IMR-90 (cell line): ENCODE measurements at regions not wholly inside any gene's neighbourhood (a gene's known extent, or its start where the extent isn't known, plus 50 kb on each side); places are given as distances from the start of the nearest gene placed in this dataset.

Experiments used
- ATAC-seq: fragments of 200-7000 bp; cut with Tn5 transposase; 2 replicates; pipeline ENCODE4 v1.9.1; 2020; ENCODE audit warnings: low read depth, mild to moderate bottlenecking, moderate library complexity
- BruUV-seq: library from RNA; stranded (reverse); fragments of 400-500 nt; replicated peaks from 2 replicates; lab custom pipeline; 2021; lab: Mats Ljungman, UMichigan
- CTCF ChIA-PET: fragments of 300-600 bp; formaldehyde crosslinking; extraction: SDS; loops from one replicate; lab custom pipeline; 2021; ENCODE audit warnings: antibody characterized with exemption; lab: Yijun Ruan, JAX
- POLR2A ChIA-PET: fragments of 300-600 bp; sonication (Branson Sonifier 250); formaldehyde crosslinking; loops from one replicate; lab custom pipeline; 2022; ENCODE audit warnings: antibody characterized with exemption; ENCODE audit not compliant: unreplicated experiment; lab: Charles Lee
- DNase-seq: peaks from one replicate; pipeline ENCODE4 v3.0.0; 2013
- H2AFZ ChIP-seq: replicated peaks from 2 replicates; pipeline ENCODE3; 2013; ENCODE audit warnings: low read length, mild to moderate bottlenecking; ENCODE audit not compliant: poor library complexity
- H2AK5ac ChIP-seq: 2 replicates; pipeline ENCODE4 v1.6.1; 2013; ENCODE audit warnings: low read depth, low read length, inconsistent platforms
- H2AK9ac ChIP-seq: replicated peaks from 2 replicates; pipeline ENCODE3; 2013; ENCODE audit warnings: mild to moderate bottlenecking, low read depth, low read length, moderate library complexity; ENCODE audit not compliant: poor library complexity
- H2BK120ac ChIP-seq: 2 replicates; pipeline ENCODE4 v1.6.1; 2013; ENCODE audit warnings: low read depth, low read length, inconsistent platforms
- H2BK15ac ChIP-seq: 3 replicates; pipeline ENCODE4 v1.6.1; 2013; ENCODE audit warnings: low read depth, low read length, inconsistent platforms
- H2BK20ac ChIP-seq: 2 replicates; pipeline ENCODE4 v1.6.1; 2013; ENCODE audit warnings: low read depth, mild to moderate bottlenecking, inconsistent platforms, low read length, moderate library complexity
- H2BK5ac ChIP-seq: 2 replicates; pipeline ENCODE4 v1.6.1; 2013; ENCODE audit warnings: mild to moderate bottlenecking, low read depth, low read length, inconsistent platforms; ENCODE audit not compliant: poor library complexity, severe bottlenecking
- H3K14ac ChIP-seq: replicated peaks from 2 replicates; pipeline ENCODE4 v1.6.1; 2013; ENCODE audit warnings: low read depth, low read length, inconsistent platforms
- H3K18ac ChIP-seq: 2 replicates; pipeline ENCODE4 v1.6.1; 2013; ENCODE audit warnings: low read depth, low read length, control low read depth
- H3K23ac ChIP-seq: 2 replicates; pipeline ENCODE4 v1.6.1; 2013; ENCODE audit warnings: low read depth, low read length, inconsistent platforms
- H3K27ac ChIP-seq: 2 replicates; pipeline ENCODE4 v1.5.1; 2013; ENCODE audit warnings: mild to moderate bottlenecking, control low read depth, low read length; ENCODE audit not compliant: insufficient read depth
- H3K27me3 ChIP-seq: 2 replicates; pipeline ENCODE4 v1.6.1; 2013; ENCODE audit warnings: low read length; ENCODE audit not compliant: control insufficient read depth, insufficient read depth
- H3K36me3 ChIP-seq: 2 replicates; pipeline ENCODE4 v1.6.1; 2013; ENCODE audit warnings: low read length, mixed read lengths; ENCODE audit not compliant: control insufficient read depth, insufficient read depth
- H3K4ac ChIP-seq: 2 replicates; pipeline ENCODE4 v1.6.1; 2013; ENCODE audit warnings: low read depth, low read length, inconsistent platforms
- H3K4me1 ChIP-seq: 2 replicates; pipeline ENCODE4 v1.6.1; 2013; ENCODE audit warnings: low read length, mixed read lengths; ENCODE audit not compliant: control insufficient read depth, insufficient read depth
- H3K4me2 ChIP-seq: 2 replicates; pipeline ENCODE4 v1.6.1; 2013; ENCODE audit warnings: low read depth, mild to moderate bottlenecking, control low read depth, low read length, moderate library complexity
- H3K4me3 ChIP-seq: 2 replicates; pipeline ENCODE4 v1.5.1; 2013; ENCODE audit warnings: low read depth, mild to moderate bottlenecking, control low read depth, low read length, moderate library complexity; ENCODE audit not compliant: insufficient read depth
- H3K56ac ChIP-seq: 2 replicates; pipeline ENCODE4 v1.6.1; 2013; ENCODE audit warnings: low read length, inconsistent platforms; ENCODE audit not compliant: insufficient read depth; ENCODE audit errors: extremely low read depth
- H3K79me1 ChIP-seq, 2 experiments: 2 replicates each; pipeline ENCODE4 v1.6.1; 2013; ENCODE audit warnings: low read length in 2 of 2, inconsistent platforms in 1 of 2, low read depth in 1 of 2
- H3K9ac ChIP-seq: 2 replicates; pipeline ENCODE4 v1.6.1; 2013; ENCODE audit warnings: low read depth, low read length, control low read depth
- H3K9me1 ChIP-seq: 2 replicates; pipeline ENCODE4 v1.6.1; 2013; ENCODE audit warnings: low read length, inconsistent platforms; ENCODE audit not compliant: insufficient read depth
- H3K9me3 ChIP-seq: 2 replicates; pipeline ENCODE4 v1.6.1; 2013; ENCODE audit warnings: low read length; ENCODE audit not compliant: control insufficient read depth, insufficient read depth
- H4K20me1 ChIP-seq: 2 replicates; pipeline ENCODE4 v1.6.1; 2013; ENCODE audit warnings: low read length, inconsistent platforms; ENCODE audit not compliant: insufficient read depth
- H4K5ac ChIP-seq: 2 replicates; pipeline ENCODE4 v1.6.1; 2013; ENCODE audit warnings: mild to moderate bottlenecking, low read depth, low read length, control low read depth
- H4K8ac ChIP-seq, 2 experiments: 2 replicates each; pipeline ENCODE4 v1.6.1; 2013; ENCODE audit warnings: low read depth in 2 of 2, low read length in 2 of 2, control low read depth in 1 of 2, inconsistent platforms in 1 of 2
- H4K91ac ChIP-seq: 2 replicates; pipeline ENCODE4 v1.6.1; 2013; ENCODE audit warnings: low read depth, low read length, inconsistent platforms; ENCODE audit not compliant: insufficient read depth
- POLR2A ChIP-seq: IDR thresholded peaks from 2 replicates; pipeline ENCODE4 v1.6.1; 2012; ENCODE audit warnings: mild to moderate bottlenecking, low read depth, low read length
- dilution Hi-C: fragments of 300-500 bp; cut with HindIII; formaldehyde crosslinking; loops from one replicate; pipeline ENCODE4 v1.14.3; 2018; ENCODE audit warnings: low sequenced_read_pairs; ENCODE audit not compliant: unreplicated experiment
- in situ Hi-C: fragments of 300-500 bp; cut with MboI; formaldehyde crosslinking; loops from 3 replicates; pipeline ENCODE4 v1.14.3; 2019; ENCODE audit warnings: low sequenced_read_pairs, inconsistent platforms, mixed read lengths
- intact Hi-C: fragments of 100-400 bp; cut with micrococcal nuclease; formaldehyde crosslinking; loops from 2 replicates; pipeline ENCODE4 v1.10.0; 2022

DNA sequence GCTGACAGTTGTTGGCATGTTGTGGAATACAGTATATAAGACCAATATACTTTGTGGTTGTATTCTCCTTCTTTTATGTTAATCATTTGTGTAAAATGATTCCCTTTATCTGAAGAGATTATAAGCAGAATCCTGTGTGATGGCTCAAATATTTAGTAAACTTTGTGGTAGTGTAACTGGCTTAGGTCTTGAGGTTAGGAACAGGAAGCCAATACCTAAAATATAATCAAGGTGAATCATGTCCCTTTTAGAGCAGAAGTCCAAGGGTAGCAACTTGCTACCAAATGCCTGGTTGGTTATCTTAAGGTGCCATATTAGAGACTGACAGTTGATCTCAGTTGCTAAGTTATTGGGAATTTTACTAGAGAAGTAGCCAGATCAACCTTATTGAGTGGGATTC lies 398.5 kb upstream of the ADAMTS5 start:
- no peaks in the 10 kb centered on the region for H3K27me3 ChIP-seq
- H2BK120ac ChIP-seq = peak overlapping the region; percentile 92
- peak overlapping the region; percentile 91 for H2BK20ac ChIP-seq
- DNase-seq (peak; percentile 76), ATAC-seq (peak; percentile 76)
- H3K9ac ChIP-seq = no peak overlapping the region
- H3K4me2 ChIP-seq = no peak overlapping the region
- H2AFZ ChIP-seq = peak overlapping the region; percentile 4
- no peaks in the 10 kb centered on the region for H3K9me3 ChIP-seq
- peaks cover 5% of the 10 kb centered on the region; the same call in 1 of the 2 replicates for H3K9me1 ChIP-seq
- peak overlapping the region; percentile 23; the same call in 1 of the 2 replicates for H3K56ac ChIP-seq
- peak overlapping the region; percentile 82 for H2BK15ac ChIP-seq
- H2BK5ac ChIP-seq = peak overlapping the region; percentile 77
- dilution Hi-C loops = no loop called here
- peak overlapping the region; percentile 39; the same call in 1 of the 2 replicates for H3K14ac ChIP-seq
- in situ Hi-C loops = no loop called here
- peak overlapping the region; percentile 67 for H4K91ac ChIP-seq
- ChIA-PET CTCF (interaction anchor here (0.9 kb wide), 1 partner anchor 10 kb away, joined by 3 read pairs; no protein-coding TSS in a partner anchor), POLR2A (no interaction called here)
- peaks cover 8% of the 10 kb centered on the region; the same call in 1 of the 2 replicates for H3K4me1 ChIP-seq
- H3K79me1 ChIP-seq = no peaks in the 10 kb centered on the region
- H3K4ac ChIP-seq = peak overlapping the region; percentile 82
- H3K18ac ChIP-seq = peak overlapping the region; percentile 40
- intact Hi-C loops = no loop called here
- peak overlapping the region; percentile 74; the same call in 1 of the 2 replicates for H3K23ac ChIP-seq
- no peaks in the 10 kb centered on the region for H4K20me1 ChIP-seq
- H3K27ac ChIP-seq = peak overlapping the region; percentile 50; the same call in 1 of the 2 replicates
- no peak overlapping the region for H3K4me3 ChIP-seq
- H4K8ac ChIP-seq = peak overlapping the region; percentile 61 to 67
- H4K5ac ChIP-seq = peak overlapping the region; percentile 37
- no peaks in the 10 kb centered on the region for H3K36me3 ChIP-seq
- TF ChIP-seq POLR2A = no peak
- no peak overlapping the region for H2AK9ac ChIP-seq
- no TSS peak for BruUV-seq
- H2AK5ac ChIP-seq = peak overlapping the region; percentile 85
